Mesendoderm (in vitro differentiated cells): ENCODE measurements at regions not wholly inside any gene's neighbourhood (a gene's known extent, or its start where the extent isn't known, plus 50 kb on each side); places are given as distances from the start of the nearest gene placed in this dataset.

Experiments used
- DNase-seq: peaks from one replicate; pipeline ENCODE4 v3.0.0; 2013
- H2AK5ac ChIP-seq: 2 replicates; pipeline ENCODE4 v1.6.1; 2013; ENCODE audit warnings: low read length, inconsistent platforms
- H2BK120ac ChIP-seq: 2 replicates; pipeline ENCODE4 v1.6.1; 2013; ENCODE audit warnings: low read depth, mild to moderate bottlenecking, low read length, moderate library complexity, mixed read lengths
- H2BK15ac ChIP-seq: replicated peaks from 2 replicates; pipeline ENCODE4 v1.6.1; 2013; ENCODE audit warnings: low read depth, mild to moderate bottlenecking, moderate library complexity
- H2BK5ac ChIP-seq: 2 replicates; pipeline ENCODE4 v1.6.1; 2013; ENCODE audit warnings: low read length, inconsistent platforms
- H3K18ac ChIP-seq: 2 replicates; pipeline ENCODE4 v1.6.1; 2013; ENCODE audit warnings: mild to moderate bottlenecking, low read length, mixed read lengths
- H3K23ac ChIP-seq: one replicate; pipeline ENCODE4 v1.6.1; 2013; ENCODE audit warnings: low read length
- H3K27ac ChIP-seq: 2 replicates; pipeline ENCODE4 v1.5.1; 2013; ENCODE audit warnings: low read depth, mild to moderate bottlenecking, inconsistent platforms, low read length, moderate library complexity
- H3K27me3 ChIP-seq: 2 replicates; pipeline ENCODE4 v1.6.1; 2013; ENCODE audit warnings: low read length, control low read depth, mild to moderate bottlenecking, inconsistent platforms; ENCODE audit not compliant: insufficient read depth, poor library complexity
- H3K36me3 ChIP-seq: 2 replicates; pipeline ENCODE4 v1.6.1; 2013; ENCODE audit warnings: low read length, inconsistent platforms; ENCODE audit not compliant: control insufficient read depth, insufficient read depth
- H3K4ac ChIP-seq: one replicate; pipeline ENCODE4 v1.6.1; 2013; ENCODE audit warnings: low read depth, mild to moderate bottlenecking, low read length, moderate library complexity
- H3K4me1 ChIP-seq: 2 replicates; pipeline ENCODE4 v1.6.1; 2013; ENCODE audit warnings: low read depth, low read length, inconsistent platforms; ENCODE audit not compliant: control insufficient read depth
- H3K4me2 ChIP-seq: 2 replicates; pipeline ENCODE4 v1.6.1; 2013; ENCODE audit warnings: low read length
- H3K4me3 ChIP-seq: 2 replicates; pipeline ENCODE4 v1.5.1; 2013; ENCODE audit warnings: mild to moderate bottlenecking, low read length
- H3K56ac ChIP-seq: one replicate; pipeline ENCODE4 v1.6.1; 2013; ENCODE audit warnings: low read length
- H3K79me1 ChIP-seq: 2 replicates; pipeline ENCODE4 v1.6.1; 2013; ENCODE audit warnings: low read length, inconsistent platforms
- H3K79me2 ChIP-seq: 2 replicates; pipeline ENCODE4 v1.6.1; 2013; ENCODE audit warnings: mild to moderate bottlenecking, low read length; ENCODE audit not compliant: control insufficient read depth, insufficient read depth
- H3K9ac ChIP-seq: 2 replicates; pipeline ENCODE4 v1.6.1; 2013; ENCODE audit warnings: low read length, inconsistent platforms
- H4K5ac ChIP-seq: one replicate; pipeline ENCODE4 v1.6.1; 2013; ENCODE audit warnings: low read length
- H4K8ac ChIP-seq: one replicate; pipeline ENCODE4 v1.6.1; 2013; ENCODE audit warnings: low read depth, mild to moderate bottlenecking, control low read depth, low read length, moderate library complexity
- WGBS: extraction: QIAGEN DNeasy Blood & Tissue Kit; methylation state at CpG from one replicate; pipeline ENCODE4 v1.1.7; 2013; ENCODE audit warnings: low lambda C conversion rate, missing lambda C conversion rate; ENCODE audit not compliant: insufficient coverage; ENCODE audit errors: extremely low coverage; 5-methylcytosine and 5-hydroxymethylcytosine counted together

- Histone ChIP-seq H2BK5ac (no peak overlapping the region), H3K18ac (no peak overlapping the region), H3K4me1 (peaks cover 8% of the 10 kb centered on the region), H2AK5ac (no peak overlapping the region), H4K8ac (no peak overlapping the region), H2BK120ac (no peak overlapping the region), H3K23ac (no peak overlapping the region), H3K79me2 (no peaks in the 10 kb centered on the region), H3K4ac (no peak overlapping the region), H3K4me2 (no peak overlapping the region), H3K36me3 (no peaks in the 10 kb centered on the region), H3K79me1 (no peaks in the 10 kb centered on the region), H3K4me3 (no peak overlapping the region), H4K5ac (no peak overlapping the region), H3K27ac (no peak overlapping the region), H3K9ac (no peak overlapping the region), H3K27me3 (no peaks in the 10 kb centered on the region), H2BK15ac (no peak overlapping the region), H3K56ac (no peak overlapping the region)
- no CpG with 5 or more reads among the region's 3 CpGs for whole genome bisulfite sequencing
- no peak for DNase-seq
Observed at GRCh38 chr6:44543664-44544063, 156.2 kb downstream of the CDC5L start.

GRCh38 chr6:44545224-44545623 lies 157.7 kb downstream of the CDC5L start:
- Histone ChIP-seq H4K5ac (no peak overlapping the region), H2BK120ac (no peak overlapping the region), H2BK15ac (no peak overlapping the region), H2AK5ac (no peak overlapping the region), H3K9ac (no peak overlapping the region), H2BK5ac (no peak overlapping the region), H3K79me2 (no peaks in the 10 kb centered on the region), H3K36me3 (no peaks in the 10 kb centered on the region), H3K4me1 (peaks cover 8% of the 10 kb centered on the region), H3K27ac (no peak overlapping the region), H3K4me2 (no peak overlapping the region), H3K4me3 (no peak overlapping the region), H3K27me3 (no peaks in the 10 kb centered on the region), H4K8ac (no peak overlapping the region), H3K79me1 (no peaks in the 10 kb centered on the region), H3K23ac (no peak overlapping the region), H3K18ac (no peak overlapping the region), H3K56ac (no peak overlapping the region), H3K4ac (no peak overlapping the region)
- WGBS, result no CpG with 5 or more reads among the region's 1 CpG
- DNase-seq, result no peak

GRCh38 chr6:44548319-44548718 lies 160.8 kb downstream of the CDC5L start:
- no peak for DNase-seq

GRCh38 chr6:44549516-44549915 lies 162.0 kb downstream of the CDC5L start:
- Histone ChIP-seq H2BK5ac (no peak overlapping the region), H2BK120ac (no peak overlapping the region), H4K5ac (no peak overlapping the region), H3K27me3 (no peaks in the 10 kb centered on the region), H3K36me3 (no peaks in the 10 kb centered on the region), H3K79me2 (no peaks in the 10 kb centered on the region), H3K9ac (no peak overlapping the region), H2BK15ac (no peak overlapping the region), H3K27ac (no peak overlapping the region), H3K79me1 (no peaks in the 10 kb centered on the region), H3K4me2 (no peak overlapping the region), H3K4ac (no peak overlapping the region), H3K23ac (no peak overlapping the region), H2AK5ac (no peak overlapping the region), H3K18ac (no peak overlapping the region), H3K4me1 (no peaks in the 10 kb centered on the region), H4K8ac (no peak overlapping the region), H3K56ac (no peak overlapping the region), H3K4me3 (no peak overlapping the region)
- no CpG with 5 or more reads among the region's 3 CpGs for whole genome bisulfite sequencing
- no peak for DNase-seq

More at GRCh38 chr6:44548319-44548718, 160.8 kb downstream of the CDC5L start:
- no peak overlapping the region for H2AK5ac ChIP-seq
- no peak overlapping the region for H2BK5ac ChIP-seq
- no peak overlapping the region for H4K5ac ChIP-seq
- no peaks in the 10 kb centered on the region for H3K4me1 ChIP-seq
- H3K4me2 ChIP-seq, result no peak overlapping the region
- no peak overlapping the region for H2BK15ac ChIP-seq
- H3K56ac ChIP-seq, result no peak overlapping the region
- H4K8ac ChIP-seq, result no peak overlapping the region
- no peak overlapping the region for H3K18ac ChIP-seq
- H3K79me1 ChIP-seq, result no peaks in the 10 kb centered on the region
- no peak overlapping the region for H3K27ac ChIP-seq
- no peaks in the 10 kb centered on the region for H3K36me3 ChIP-seq
- H3K27me3 ChIP-seq, result no peaks in the 10 kb centered on the region
- no CpG with 5 or more reads among the region's 4 CpGs for WGBS
- H2BK120ac ChIP-seq, result no peak overlapping the region
- no peak overlapping the region for H3K23ac ChIP-seq
- H3K4ac ChIP-seq, result no peak overlapping the region
- H3K4me3 ChIP-seq, result no peak overlapping the region
- no peaks in the 10 kb centered on the region for H3K79me2 ChIP-seq
- no peak overlapping the region for H3K9ac ChIP-seq

GRCh38 chr6:44554194-44554593 lies 166.7 kb downstream of the CDC5L start:
- Histone ChIP-seq H3K27me3 (no peaks in the 10 kb centered on the region), H2BK120ac (no peak overlapping the region), H3K4ac (no peak overlapping the region), H3K79me2 (no peaks in the 10 kb centered on the region), H3K79me1 (no peaks in the 10 kb centered on the region), H3K36me3 (no peaks in the 10 kb centered on the region), H2BK15ac (no peak overlapping the region), H3K9ac (no peak overlapping the region), H3K4me2 (no peak overlapping the region), H3K4me1 (no peaks in the 10 kb centered on the region), H4K8ac (no peak overlapping the region), H2BK5ac (no peak overlapping the region), H3K27ac (no peak overlapping the region), H3K18ac (no peak overlapping the region), H2AK5ac (no peak overlapping the region), H3K56ac (no peak overlapping the region), H3K4me3 (no peak overlapping the region), H4K5ac (no peak overlapping the region), H3K23ac (no peak overlapping the region)
- WGBS, result no CpG with 5 or more reads among the region's 4 CpGs
- no peak for DNase-seq

- Histone ChIP-seq H2BK120ac (no peak overlapping the region), H4K8ac (no peak overlapping the region), H3K27me3 (no peaks in the 10 kb centered on the region), H4K5ac (no peak overlapping the region), H2BK5ac (no peak overlapping the region), H3K79me1 (no peaks in the 10 kb centered on the region), H3K4me2 (no peak overlapping the region), H3K18ac (no peak overlapping the region), H2BK15ac (no peak overlapping the region), H3K9ac (no peak overlapping the region), H3K4me3 (no peak overlapping the region), H3K56ac (no peak overlapping the region), H3K79me2 (no peaks in the 10 kb centered on the region), H3K23ac (no peak overlapping the region), H3K4me1 (no peaks in the 10 kb centered on the region), H3K27ac (no peak overlapping the region), H3K4ac (no peak overlapping the region), H3K36me3 (no peaks in the 10 kb centered on the region), H2AK5ac (no peak overlapping the region)
- no CpG with 5 or more reads among the region's 7 CpGs for WGBS
- no peak for DNase-seq
Observed at GRCh38 chr6:44554861-44555260, 167.4 kb downstream of the CDC5L start.
